ENCODE measurements at regions not wholly inside any gene's neighbourhood (a gene's known extent, or its start where the extent isn't known, plus 50 kb on each side); places are given as distances from the start of the nearest gene placed in this dataset.

GRCh38 chr4:125677665-125678307 lies 363.0 kb downstream of the FAT4 start:
- DNase-seq (ENCODE audit: low read depth in 4 of 4, low spot score in 2 of 4), result no peak

GRCh38 chr4:125679989-125680388 lies 365.2 kb downstream of the FAT4 start:
- DNase-seq (ENCODE audit: low read depth in 4 of 4, low spot score in 2 of 4), result no peak

- DNase-seq (ENCODE audit: low read depth in 4 of 4, low spot score in 2 of 4), result no peak
Measured at GRCh38 chr4:125681240-125681639, 366.5 kb downstream of the FAT4 start.

- DNase-seq (ENCODE audit: low read depth in 4 of 4, low spot score in 2 of 4), result no peak
Measured at GRCh38 chr4:125682730-125683129, 368.0 kb downstream of the FAT4 start.

- no peak for DNase-seq (ENCODE audit: low read depth in 4 of 4, low spot score in 2 of 4)
Measured at GRCh38 chr4:125688841-125689240, 374.1 kb downstream of the FAT4 start.

- no peak for DNase-seq (ENCODE audit: low read depth in 4 of 4, low spot score in 2 of 4)
Measured at GRCh38 chr4:125689805-125690204, 375.1 kb downstream of the FAT4 start.

- DNase-seq (ENCODE audit: low read depth in 4 of 4, low spot score in 2 of 4), result no peak
Measured at GRCh38 chr4:125693228-125693627, 378.5 kb downstream of the FAT4 start.

- no peak for DNase-seq (ENCODE audit: low read depth in 4 of 4, low spot score in 2 of 4)
Measured at GRCh38 chr4:125702406-125702805, 387.7 kb downstream of the FAT4 start.

GRCh38 chr4:125703443-125703842 lies 388.7 kb downstream of the FAT4 start:
- no peak for DNase-seq (ENCODE audit: low read depth in 4 of 4, low spot score in 2 of 4)

- no peak for DNase-seq (ENCODE audit: low read depth in 4 of 4, low spot score in 2 of 4)
Measured at GRCh38 chr4:125704726-125705125, 390.0 kb downstream of the FAT4 start.

- no peak for DNase-seq (ENCODE audit: low read depth in 4 of 4, low spot score in 2 of 4)
Measured at GRCh38 chr4:125705681-125706080, 390.9 kb downstream of the FAT4 start.

- DNase-seq (ENCODE audit: low read depth in 4 of 4, low spot score in 2 of 4), result no peak
Measured at GRCh38 chr4:125707397-125707796, 392.6 kb downstream of the FAT4 start.

- no peak for DNase-seq (ENCODE audit: low read depth in 4 of 4, low spot score in 2 of 4)
Measured at GRCh38 chr4:125710766-125711165, 396.0 kb downstream of the FAT4 start.

- no peak for DNase-seq (ENCODE audit: low read depth in 4 of 4, low spot score in 2 of 4)
Measured at GRCh38 chr4:125714049-125714448, 399.3 kb downstream of the FAT4 start.

GRCh38 chr4:125714845-125715244 lies 400.1 kb downstream of the FAT4 start:
- no peak for DNase-seq (ENCODE audit: low read depth in 4 of 4, low spot score in 2 of 4)

GRCh38 chr4:125719987-125720386 lies 405.2 kb downstream of the FAT4 start:
- DNase-seq (ENCODE audit: low read depth in 4 of 4, low spot score in 2 of 4), result no peak

GRCh38 chr4:125722009-125722408 lies 407.3 kb downstream of the FAT4 start:
- DNase-seq (ENCODE audit: low read depth in 4 of 4, low spot score in 2 of 4), result no peak

- no peak for DNase-seq (ENCODE audit: low read depth in 4 of 4, low spot score in 2 of 4)
Measured at GRCh38 chr4:125725957-125726525, 411.3 kb downstream of the FAT4 start.

GRCh38 chr4:125727931-125728330 lies 413.2 kb downstream of the FAT4 start:
- no peak for DNase-seq (ENCODE audit: low read depth in 4 of 4, low spot score in 2 of 4)

GRCh38 chr4:125728568-125728967 lies 413.8 kb downstream of the FAT4 start:
- no peak for DNase-seq (ENCODE audit: low read depth in 4 of 4, low spot score in 2 of 4)

GRCh38 chr4:125729171-125729570 lies 414.4 kb downstream of the FAT4 start:
- DNase-seq (ENCODE audit: low read depth in 4 of 4, low spot score in 2 of 4), result no peak

GRCh38 chr4:125732632-125733031 lies 417.9 kb downstream of the FAT4 start:
- DNase-seq (ENCODE audit: low read depth in 4 of 4, low spot score in 2 of 4), result no peak

- DNase-seq (ENCODE audit: low read depth in 4 of 4, low spot score in 2 of 4), result no peak
Measured at GRCh38 chr4:125734504-125734903, 419.7 kb downstream of the FAT4 start.
